SIG-M5 treated with dmso at 0.1 percent for 504 hours (cell line): ENCODE measurements at regions not wholly inside any gene's neighbourhood (a gene's known extent, or its start where the extent isn't known, plus 50 kb on each side); places are given as distances from the start of the nearest gene placed in this dataset.
"Not testable (repeated sequence)": the region's sequence is repeated elsewhere in the genome, so short reads cannot be mapped to it uniquely, and the experiment has no call there.

Experiments used
- DNase-seq: peaks from one replicate; lab custom pipeline; 2025; ENCODE audit not compliant: unreplicated experiment; lab: John Stamatoyannopoulos, UW

- DNase-seq = no peak
Measured at GRCh38 chr12:131529196-131530040, 181.5 kb upstream of the SFSWAP start.

DNA sequence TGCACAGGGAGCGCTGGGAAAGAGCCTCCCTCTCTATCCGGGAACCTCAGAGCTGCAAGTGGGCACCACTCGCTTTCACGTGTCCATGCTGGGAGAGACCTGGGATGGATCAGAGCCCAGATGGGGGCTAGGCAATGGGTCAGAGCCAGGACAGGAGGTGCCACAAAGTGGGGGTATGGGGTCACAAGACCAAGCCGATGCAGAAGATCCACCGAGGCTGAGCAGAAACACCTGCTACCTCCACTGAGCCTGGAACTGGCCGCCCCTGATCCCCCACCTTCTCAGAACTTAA is 180.9 kb upstream of the SFSWAP start:
- no peak for DNase-seq

DNA sequence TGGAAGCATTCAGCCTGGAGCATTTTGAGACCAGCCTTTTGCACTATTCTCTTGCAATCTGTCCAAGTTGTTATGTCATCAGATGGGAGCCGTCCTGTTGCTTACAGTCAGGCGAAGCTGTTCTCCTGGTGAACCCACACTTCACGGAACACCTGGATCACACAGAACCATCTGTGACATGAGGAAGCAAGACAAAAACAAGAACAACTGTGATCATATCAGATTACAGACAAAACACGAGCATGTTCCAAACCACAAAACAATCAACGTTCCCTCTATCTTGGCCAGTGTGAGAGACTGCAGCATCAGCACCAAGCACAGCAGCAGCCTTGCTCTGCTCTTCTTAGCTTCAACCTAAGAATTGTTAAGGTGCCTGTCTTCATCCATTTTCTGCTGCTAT is 180.5 kb upstream of the SFSWAP start:
- DNase-seq = no peak

DNA sequence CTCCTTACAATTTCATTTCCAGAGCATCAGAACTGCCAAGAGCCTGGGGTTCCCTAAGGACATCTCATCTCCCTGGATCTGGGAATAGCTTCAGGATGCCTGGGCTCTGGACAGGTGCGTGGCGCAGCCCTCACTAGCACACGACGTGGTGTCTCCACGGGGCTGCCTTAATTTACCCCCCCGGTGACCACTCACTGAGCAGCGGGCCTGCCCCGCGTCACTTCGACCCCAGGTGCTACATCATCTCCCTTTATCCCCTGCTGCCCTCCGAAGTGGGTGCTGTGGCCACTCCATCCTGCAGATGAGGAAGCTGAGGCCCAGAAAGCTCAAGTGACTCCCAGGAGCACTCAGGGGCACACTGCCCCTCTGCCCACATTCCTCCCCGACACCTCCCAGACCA is 177.8 kb upstream of the SFSWAP start:
- DNase-seq = no peak

DNA sequence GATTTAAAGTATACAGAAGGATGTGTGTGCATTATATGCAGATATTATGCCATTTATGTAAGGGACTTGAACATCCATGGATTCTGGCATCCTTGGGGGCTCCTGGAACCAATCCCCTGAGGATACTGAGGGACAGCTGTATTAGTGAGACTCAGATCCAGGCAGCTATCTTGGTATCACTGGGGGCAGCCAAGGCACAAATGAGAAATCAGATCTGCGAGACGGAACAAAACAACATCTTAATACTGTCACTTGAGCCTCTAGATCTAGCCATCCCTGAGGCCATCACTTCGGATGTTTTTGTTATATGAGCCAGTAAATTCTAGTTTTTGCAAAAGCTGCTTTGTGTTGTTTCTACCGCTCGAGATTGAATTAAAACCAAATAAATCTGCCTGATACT is 175.1 kb upstream of the SFSWAP start:
- DNase-seq = no peak

GRCh38 chr12:131536337-131536736 is 174.6 kb upstream of the SFSWAP start:
- DNase-seq = no peak

DNA sequence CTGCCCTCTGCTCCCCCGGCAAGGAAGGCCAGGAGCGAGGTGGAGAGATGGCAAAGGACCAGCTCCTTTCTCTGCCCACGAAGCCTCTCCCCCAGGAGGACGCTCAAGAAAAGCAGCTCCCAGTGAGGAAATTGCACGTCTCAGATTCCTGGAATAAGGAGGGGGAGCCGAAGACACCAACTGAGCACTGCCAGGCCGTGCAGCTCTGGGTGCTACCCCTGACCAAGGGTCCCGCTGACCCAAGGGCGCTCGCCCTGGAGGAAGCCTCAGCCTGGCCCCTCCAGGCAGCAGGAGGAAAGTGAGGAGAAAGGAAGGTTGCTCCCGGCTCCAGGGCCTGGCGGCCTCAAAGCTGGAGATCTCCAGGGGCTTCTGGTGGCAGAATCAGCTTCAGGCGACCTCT is 174.1 kb upstream of the SFSWAP start:
- no peak for DNase-seq

- DNase-seq = no peak
Measured at GRCh38 chr12:131537267-131537958, 173.5 kb upstream of the SFSWAP start.

- DNase-seq = no peak
Measured at GRCh38 chr12:131539381-131539780, 171.5 kb upstream of the SFSWAP start.

GRCh38 chr12:131540138-131540623 is 170.7 kb upstream of the SFSWAP start:
- no peak for DNase-seq

DNA sequence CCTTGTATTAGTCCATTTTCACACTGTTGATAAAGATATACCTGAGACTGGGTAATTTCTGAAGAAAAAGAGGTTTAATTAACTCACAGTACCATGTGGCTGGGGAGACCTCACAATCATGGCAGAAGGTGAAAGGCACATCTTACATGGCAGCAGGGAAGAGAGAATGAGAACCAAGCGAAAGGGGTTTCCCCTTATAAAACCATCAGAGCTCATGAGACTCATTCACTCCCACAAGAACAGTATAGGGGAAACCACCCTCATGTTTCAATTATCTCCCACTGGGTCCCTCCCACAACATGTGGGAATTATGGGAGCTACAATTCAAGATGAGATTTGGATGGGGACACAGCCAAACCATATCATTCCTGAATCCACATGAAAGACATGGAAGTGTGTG is 169.4 kb upstream of the SFSWAP start:
- not testable (repeated sequence) for DNase-seq

GRCh38 chr12:131542351-131542750 is 168.5 kb upstream of the SFSWAP start:
- no peak for DNase-seq

DNA sequence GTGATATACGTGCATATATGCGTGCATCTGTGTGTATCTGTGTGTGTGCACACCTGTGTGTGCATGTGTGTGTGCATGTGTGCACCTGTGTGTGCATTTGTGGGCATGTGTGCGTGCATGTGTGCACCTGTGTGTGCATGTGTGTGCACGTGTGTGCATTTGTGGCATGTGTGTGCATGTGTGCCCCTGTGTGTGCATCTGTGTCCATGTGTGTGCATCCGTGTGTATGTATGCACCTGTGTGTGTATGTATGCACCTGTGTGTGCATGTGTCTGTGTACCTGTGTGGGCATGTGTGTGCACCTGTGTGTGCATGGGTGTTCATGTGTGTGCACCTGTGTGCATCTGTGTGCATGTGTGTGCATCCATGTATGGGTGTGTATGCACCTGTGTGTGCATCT is 167.8 kb upstream of the SFSWAP start:
- no peak for DNase-seq

GRCh38 chr12:131547555-131547954 is 163.3 kb upstream of the SFSWAP start:
- DNase-seq = no peak

- peak; percentile 2 for DNase-seq
Measured at GRCh38 chr12:131550121-131550520, 160.8 kb upstream of the SFSWAP start.

- no peak for DNase-seq
Measured at GRCh38 chr12:131551675-131552491, 159.0 kb upstream of the SFSWAP start.

DNA sequence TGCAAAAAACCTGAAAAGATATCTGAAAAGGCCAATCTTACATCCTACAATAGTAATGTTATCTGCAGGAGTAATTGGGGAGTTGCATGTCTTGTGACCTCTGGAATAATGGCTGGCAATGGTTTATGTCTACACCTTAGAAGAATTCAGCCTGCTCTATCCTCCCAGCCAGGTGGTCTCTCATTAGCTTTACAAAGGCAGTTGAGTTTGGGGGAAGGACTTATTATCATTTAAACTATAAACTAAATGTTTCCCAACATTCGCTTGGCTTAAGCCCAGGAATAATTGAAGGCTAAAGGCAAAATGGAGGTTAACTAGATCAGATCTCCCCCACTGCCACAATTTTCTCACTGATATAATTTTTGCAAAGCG is 158.4 kb upstream of the SFSWAP start:
- DNase-seq = no peak

DNA sequence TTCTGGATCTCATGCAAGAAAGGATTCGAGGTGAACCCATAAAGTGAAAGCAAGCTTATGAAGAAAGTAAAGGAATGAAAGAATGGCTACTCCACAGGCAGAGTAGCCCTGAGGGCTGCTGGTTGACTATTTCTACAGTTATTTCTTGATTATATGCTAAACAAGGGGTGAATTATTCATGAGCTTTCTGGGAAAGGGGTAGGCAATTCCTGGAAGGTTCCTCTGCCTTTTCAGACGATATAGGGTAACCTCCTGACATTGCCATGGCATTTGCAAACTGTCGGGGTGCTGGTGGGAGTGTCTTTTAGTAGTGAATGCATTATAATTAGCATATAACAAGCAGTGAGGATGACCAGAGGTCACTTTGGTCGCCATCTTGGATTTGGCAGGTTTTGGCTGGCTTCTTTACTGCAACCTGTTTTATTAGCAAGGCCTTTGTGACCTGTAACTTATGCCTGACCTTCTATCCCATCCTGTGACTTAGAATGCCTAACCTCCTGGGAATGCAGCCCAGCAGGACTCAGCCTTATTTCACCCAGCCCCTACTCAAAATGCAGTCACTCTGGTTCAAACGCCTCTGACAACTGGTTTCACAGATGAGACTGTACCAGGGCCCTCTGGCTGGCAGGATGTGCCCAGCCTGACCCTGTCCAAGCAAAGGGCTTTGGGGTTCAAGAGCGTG is 157.7 kb upstream of the SFSWAP start:
- no peak for DNase-seq

DNA sequence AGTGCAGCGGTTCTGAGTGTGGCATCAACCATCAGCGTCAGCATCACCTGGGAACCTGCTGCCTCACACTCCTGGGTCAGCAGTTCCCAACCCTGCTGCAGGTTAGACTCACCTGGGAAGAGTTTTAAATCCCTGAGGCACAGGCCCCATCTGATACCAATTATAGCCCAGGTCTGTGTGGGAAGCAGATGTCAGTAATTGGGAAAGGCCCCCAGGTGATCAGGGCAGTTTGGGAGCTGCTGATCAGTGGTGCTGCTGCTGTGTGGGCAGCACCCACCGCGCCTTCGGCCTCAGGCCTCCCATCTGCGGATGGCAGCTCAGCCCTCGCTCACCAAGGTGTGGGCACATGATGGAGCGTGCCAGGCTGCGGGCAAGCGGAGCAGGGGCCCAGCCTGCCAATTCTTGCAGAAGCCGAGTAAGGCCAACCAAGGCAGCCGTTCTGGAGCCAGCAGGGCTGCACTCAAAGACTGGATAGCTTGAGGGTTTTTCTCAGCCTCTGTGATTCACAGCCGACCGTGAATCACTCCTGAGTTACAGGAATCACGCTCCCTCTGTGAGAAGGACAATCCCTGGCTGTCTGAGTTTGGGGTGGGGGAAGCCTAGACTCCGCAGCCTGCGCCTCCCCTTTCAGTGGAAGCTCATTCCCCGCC is 155.6 kb upstream of the SFSWAP start:
- DNase-seq = no peak

GRCh38 chr12:131555866-131556265 is 155.0 kb upstream of the SFSWAP start:
- DNase-seq = no peak
